Neural crest cell (in vitro differentiated cells): ENCODE measurements at regions not wholly inside any gene's neighbourhood (a gene's known extent, or its start where the extent isn't known, plus 50 kb on each side); places are given as distances from the start of the nearest gene placed in this dataset.
"Not testable (repeated sequence)": the region's sequence is repeated elsewhere in the genome, so short reads cannot be mapped to it uniquely, and the experiment has no call there.

ENCODE experiments used
- DNase-seq: peaks from one replicate; pipeline ENCODE4 v3.0.0; 2021; ENCODE audit warnings: low read depth, mixed read lengths, low spot score
- H3K27ac Mint-ChIP-seq: one replicate; pipeline ENCODE4 v1.8.0; 2021; ENCODE audit warnings: mild to moderate bottlenecking, mixed read lengths; ENCODE audit not compliant: unreplicated experiment
- H3K27me3 Mint-ChIP-seq: 2 replicates; pipeline ENCODE4 v1.8.0; 2021; ENCODE audit warnings: low read depth, mild to moderate bottlenecking, mixed read lengths
- H3K36me3 Mint-ChIP-seq: 2 replicates; pipeline ENCODE4 v1.8.0; 2021; ENCODE audit warnings: low read depth, mild to moderate bottlenecking, mixed read lengths
- H3K4me1 Mint-ChIP-seq: 2 replicates; pipeline ENCODE4 v1.8.0; 2021; ENCODE audit warnings: mixed read lengths
- H3K4me3 Mint-ChIP-seq: one replicate; pipeline ENCODE4 v1.8.0; 2021; ENCODE audit warnings: mild to moderate bottlenecking, mixed read lengths
- H3K9me3 Mint-ChIP-seq: 2 replicates; pipeline ENCODE4 v1.8.0; 2021; ENCODE audit warnings: mixed read lengths
- CTCF ChIP-seq: fragments of 200-600 bp; sonication (generic); conservative IDR thresholded peaks from 2 replicates; pipeline ENCODE4 v1.5.0; 2021; ENCODE audit warnings: antibody characterized with exemption, mild to moderate bottlenecking

- TF ChIP-seq CTCF = no peak
- no peaks in the 10 kb centered on the region for H3K9me3 Mint-ChIP-seq
- H3K27me3 Mint-ChIP-seq = no peaks in the 10 kb centered on the region
- no peak for DNase-seq
- H3K4me1 Mint-ChIP-seq = no peaks in the 10 kb centered on the region
- no peak overlapping the region for H3K4me3 Mint-ChIP-seq
- no peak overlapping the region for H3K27ac Mint-ChIP-seq
- no peaks in the 10 kb centered on the region for H3K36me3 Mint-ChIP-seq
Observed at GRCh38 chr3:11909726-11910125, 63.0 kb upstream of the TAMM41 start.

GRCh38 chr3:11910216-11910930, 63.7 kb upstream of the TAMM41 start:
- H3K4me3 Mint-ChIP-seq, H3K27me3 Mint-ChIP-seq, DNase-seq, H3K9me3 Mint-ChIP-seq, H3K27ac Mint-ChIP-seq, H3K36me3 Mint-ChIP-seq, H3K4me1 Mint-ChIP-seq: not testable (repeated sequence)

- Mint-ChIP-seq H3K9me3 (no peaks in the 10 kb centered on the region), H3K36me3 (no peaks in the 10 kb centered on the region), H3K4me1 (no peaks in the 10 kb centered on the region), H3K27ac (no peak overlapping the region), H3K27me3 (no peaks in the 10 kb centered on the region), H3K4me3 (no peak overlapping the region)
- DNase-seq = no peak
- no peak for TF ChIP-seq CTCF
Observed at GRCh38 chr3:11910971-11911531, 64.4 kb upstream of the TAMM41 start.

GRCh38 chr3:11911887-11912286, 65.2 kb upstream of the TAMM41 start:
- not testable (repeated sequence) for H3K27ac Mint-ChIP-seq, H3K27me3 Mint-ChIP-seq, H3K4me3 Mint-ChIP-seq, H3K36me3 Mint-ChIP-seq, DNase-seq, H3K4me1 Mint-ChIP-seq, H3K9me3 Mint-ChIP-seq

- Mint-ChIP-seq H3K27me3 (peaks cover 2% of the 10 kb centered on the region), H3K9me3 (no peaks in the 10 kb centered on the region), H3K4me3 (no peak overlapping the region), H3K4me1 (no peaks in the 10 kb centered on the region), H3K27ac (no peak overlapping the region), H3K36me3 (no peaks in the 10 kb centered on the region)
- no peak for DNase-seq
- no peak for TF ChIP-seq CTCF
Observed at GRCh38 chr3:11913316-11913715, 66.6 kb upstream of the TAMM41 start.

- H3K27me3 Mint-ChIP-seq = peaks cover 2% of the 10 kb centered on the region
- no peak overlapping the region for H3K4me3 Mint-ChIP-seq
- no peak overlapping the region for H3K27ac Mint-ChIP-seq
- no peak for DNase-seq
- TF ChIP-seq CTCF = no peak
- H3K4me1 Mint-ChIP-seq = no peaks in the 10 kb centered on the region
- H3K9me3 Mint-ChIP-seq = peaks cover 2% of the 10 kb centered on the region
- no peaks in the 10 kb centered on the region for H3K36me3 Mint-ChIP-seq
Observed at GRCh38 chr3:11914041-11914440, 67.4 kb upstream of the TAMM41 start.
